K562 (cell line): ENCODE measurements at regions not wholly inside any gene's neighbourhood (a gene's known extent, or its start where the extent isn't known, plus 50 kb on each side); places are given as distances from the start of the nearest gene placed in this dataset.

Experiments
- BHLHE40 ChIP-seq: IDR thresholded peaks from 2 replicates; pipeline ENCODE4 v1.6.1; 2011; ENCODE audit warnings: low read length, improper control_type of control experiment
- BRCA1 ChIP-seq, 2 experiments: fragments of 450-650 bp in 1 of 2; sonication (generic) in 1 of 2; formaldehyde crosslinking in 1 of 2; IDR thresholded peaks; 2 replicates each; pipeline versions ENCODE4 v1.5.0 to v1.6.1; 2017 to 2020; ENCODE audit warnings: mild to moderate bottlenecking in 1 of 2, missing genetic modification reagents in 1 of 2
- ESRRA ChIP-seq: fragments of 450-650 bp; IDR thresholded peaks from 2 replicates; pipeline ENCODE4 v1.6.1; 2014; ENCODE audit warnings: low read depth, mild to moderate bottlenecking, moderate library complexity, borderline replicate concordance
- FOXM1 ChIP-seq, 2 experiments: fragments of 450-650 bp in 1 of 2; sonication (generic) in 1 of 2; formaldehyde crosslinking in 1 of 2; IDR thresholded peaks; 2 replicates each; pipeline versions ENCODE4 v1.6.1 to v1.9.0; 2017 to 2022; ENCODE audit warnings: low read depth in 2 of 2, mild to moderate bottlenecking in 2 of 2, missing genetic modification reagents in 1 of 2, moderate library complexity in 1 of 2
- KDM4B ChIP-seq, 2 experiments: fragments of 450-650 bp in 1 of 2; sonication (generic) in 1 of 2; IDR thresholded peaks; 2 replicates each; pipeline ENCODE4 v1.6.1; 2016 to 2017; ENCODE audit warnings: borderline replicate concordance in 2 of 2, antibody characterized with exemption in 1 of 2, low read depth in 1 of 2, mild to moderate bottlenecking in 1 of 2
- PTRF ChIP-seq: fragments of 450-650 bp; IDR thresholded peaks from 2 replicates; pipeline ENCODE4 v1.6.1; 2016; ENCODE audit warnings: mild to moderate bottlenecking, missing genetic modification characterization, missing compliant biosample characterization
- STAT5B ChIP-seq: fragments of 250-450 bp; sonication (Bioruptor Pico); IDR thresholded peaks from 2 replicates; pipeline ENCODE4 v1.8.0; 2021; ENCODE audit warnings: mild to moderate bottlenecking, inconsistent platforms
- TF ChIP-seq, protein P1 (sequence below): sonication (generic); formaldehyde crosslinking; IDR thresholded peaks from 2 replicates; pipeline ENCODE4 v1.4.0; 2020; ENCODE audit warnings: mild to moderate bottlenecking, missing genetic modification reagents
- TF ChIP-seq, protein P2 (sequence below), 2 experiments: fragments of 450-650 bp in 1 of 2; IDR thresholded peaks; 2 replicates each; pipeline ENCODE4 v1.6.1; 2011 to 2017; ENCODE audit warnings: low read depth in 2 of 2, antibody characterized with exemption in 1 of 2, borderline replicate concordance in 1 of 2, low read length in 1 of 2, mild to moderate bottlenecking in 1 of 2, mixed read lengths in 1 of 2; ENCODE audit not compliant: control insufficient read depth in 1 of 2

DNA sequence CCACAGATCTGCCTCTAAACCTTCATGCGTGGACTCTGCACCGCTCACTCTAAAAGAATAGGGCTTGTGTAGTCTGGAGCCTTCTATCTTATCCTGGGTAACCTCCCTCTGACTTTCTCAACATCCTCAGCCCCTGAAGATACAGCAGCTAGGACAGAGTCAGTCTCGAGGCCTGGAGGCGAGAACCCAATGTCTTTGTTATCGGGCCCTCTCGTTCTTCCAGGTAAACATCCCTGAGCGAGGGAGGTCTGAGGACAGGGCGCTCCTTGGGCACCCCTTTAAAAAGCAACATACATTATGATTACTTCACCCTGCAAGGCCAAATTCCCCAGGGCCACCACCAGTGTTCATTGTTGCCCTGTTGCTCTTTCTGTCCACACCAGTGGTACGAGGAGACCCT is 75.4 kb upstream of the PRNP start (continued):
- TF ChIP-seq ESRRA (no peak), BRCA1 (IDR thresholded peaks at IDR 0.05) (no peak), BRCA1 (CRISPR knock-in tag; IDR thresholded peaks at IDR 0.05) (no peak), FOXM1 (IDR thresholded peaks at IDR 0.05; ENCODE audit: low read depth) (no peak), FOXM1 (CRISPR knock-in tag; IDR thresholded peaks at IDR 0.05; ENCODE audit: low read depth) (no peak), PTRF (tag) (no peak), STAT5B (no peak), BHLHE40 (no peak), KDM4B (IDR thresholded peaks at IDR 0.05; ENCODE audit: borderline replicate concordance in 2 of 2, low read depth in 1 of 2) (no peak)
- TF ChIP-seq, protein P1, sequence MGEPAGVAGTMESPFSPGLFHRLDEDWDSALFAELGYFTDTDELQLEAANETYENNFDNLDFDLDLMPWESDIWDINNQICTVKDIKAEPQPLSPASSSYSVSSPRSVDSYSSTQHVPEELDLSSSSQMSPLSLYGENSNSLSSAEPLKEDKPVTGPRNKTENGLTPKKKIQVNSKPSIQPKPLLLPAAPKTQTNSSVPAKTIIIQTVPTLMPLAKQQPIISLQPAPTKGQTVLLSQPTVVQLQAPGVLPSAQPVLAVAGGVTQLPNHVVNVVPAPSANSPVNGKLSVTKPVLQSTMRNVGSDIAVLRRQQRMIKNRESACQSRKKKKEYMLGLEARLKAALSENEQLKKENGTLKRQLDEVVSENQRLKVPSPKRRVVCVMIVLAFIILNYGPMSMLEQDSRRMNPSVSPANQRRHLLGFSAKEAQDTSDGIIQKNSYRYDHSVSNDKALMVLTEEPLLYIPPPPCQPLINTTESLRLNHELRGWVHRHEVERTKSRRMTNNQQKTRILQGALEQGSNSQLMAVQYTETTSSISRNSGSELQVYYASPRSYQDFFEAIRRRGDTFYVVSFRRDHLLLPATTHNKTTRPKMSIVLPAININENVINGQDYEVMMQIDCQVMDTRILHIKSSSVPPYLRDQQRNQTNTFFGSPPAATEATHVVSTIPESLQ, result no peak
- TF ChIP-seq, protein P2, sequence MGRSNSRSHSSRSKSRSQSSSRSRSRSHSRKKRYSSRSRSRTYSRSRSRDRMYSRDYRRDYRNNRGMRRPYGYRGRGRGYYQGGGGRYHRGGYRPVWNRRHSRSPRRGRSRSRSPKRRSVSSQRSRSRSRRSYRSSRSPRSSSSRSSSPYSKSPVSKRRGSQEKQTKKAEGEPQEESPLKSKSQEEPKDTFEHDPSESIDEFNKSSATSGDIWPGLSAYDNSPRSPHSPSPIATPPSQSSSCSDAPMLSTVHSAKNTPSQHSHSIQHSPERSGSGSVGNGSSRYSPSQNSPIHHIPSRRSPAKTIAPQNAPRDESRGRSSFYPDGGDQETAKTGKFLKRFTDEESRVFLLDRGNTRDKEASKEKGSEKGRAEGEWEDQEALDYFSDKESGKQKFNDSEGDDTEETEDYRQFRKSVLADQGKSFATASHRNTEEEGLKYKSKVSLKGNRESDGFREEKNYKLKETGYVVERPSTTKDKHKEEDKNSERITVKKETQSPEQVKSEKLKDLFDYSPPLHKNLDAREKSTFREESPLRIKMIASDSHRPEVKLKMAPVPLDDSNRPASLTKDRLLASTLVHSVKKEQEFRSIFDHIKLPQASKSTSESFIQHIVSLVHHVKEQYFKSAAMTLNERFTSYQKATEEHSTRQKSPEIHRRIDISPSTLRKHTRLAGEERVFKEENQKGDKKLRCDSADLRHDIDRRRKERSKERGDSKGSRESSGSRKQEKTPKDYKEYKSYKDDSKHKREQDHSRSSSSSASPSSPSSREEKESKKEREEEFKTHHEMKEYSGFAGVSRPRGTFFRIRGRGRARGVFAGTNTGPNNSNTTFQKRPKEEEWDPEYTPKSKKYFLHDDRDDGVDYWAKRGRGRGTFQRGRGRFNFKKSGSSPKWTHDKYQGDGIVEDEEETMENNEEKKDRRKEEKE (IDR thresholded peaks at IDR 0.05; ENCODE audit: borderline replicate concordance in 1 of 2, control insufficient read depth in 1 of 2, low read depth in 2 of 2, low read length in 1 of 2), result no peak
